Activated CD4-positive, alpha-beta memory T cell treated with anti-CD3 and anti-CD28 coated beads for 36 hours (primary cell): ENCODE measurements at regions not wholly inside any gene's neighbourhood (a gene's known extent, or its start where the extent isn't known, plus 50 kb on each side); places are given as distances from the start of the nearest gene placed in this dataset.

Experiments used
- CTCF ChIA-PET: fragments of 350-600 bp; sonication (Branson Sonifier 250); formaldehyde crosslinking; loops from one replicate; lab custom pipeline; 2021; ENCODE audit warnings: antibody characterized with exemption, inconsistent platforms; lab: Charles Lee
- POLR2A ChIA-PET: fragments of 350-600 bp; sonication (Branson Sonifier 250); formaldehyde crosslinking; loops from one replicate; lab custom pipeline; 2021; ENCODE audit warnings: antibody characterized with exemption; lab: Charles Lee
- DNase-seq: peaks from one replicate; pipeline ENCODE4 v3.0.0-alpha.2; 2020
- H3K27ac Mint-ChIP-seq: one replicate; pipeline ENCODE4 v1.8.0; 2021; ENCODE audit warnings: mixed read lengths
- H3K27me3 Mint-ChIP-seq: one replicate; pipeline ENCODE4 v1.8.0; 2021; ENCODE audit warnings: mixed read lengths
- H3K36me3 Mint-ChIP-seq: one replicate; pipeline ENCODE4 v1.8.0; 2021; ENCODE audit warnings: mixed read lengths
- H3K4me1 Mint-ChIP-seq: one replicate; pipeline ENCODE4 v1.8.0; 2021; ENCODE audit warnings: low read depth, mixed read lengths
- H3K4me3 Mint-ChIP-seq: one replicate; pipeline ENCODE4 v1.8.0; 2021; ENCODE audit warnings: mild to moderate bottlenecking, mixed read lengths
- H3K9me3 Mint-ChIP-seq: one replicate; pipeline ENCODE4 v1.8.0; 2021; ENCODE audit warnings: mixed read lengths
- intact Hi-C: fragments of 100-400 bp; cut with micrococcal nuclease; formaldehyde crosslinking; loops from one replicate; pipeline ENCODE4 v1.15.1; 2023

DNA sequence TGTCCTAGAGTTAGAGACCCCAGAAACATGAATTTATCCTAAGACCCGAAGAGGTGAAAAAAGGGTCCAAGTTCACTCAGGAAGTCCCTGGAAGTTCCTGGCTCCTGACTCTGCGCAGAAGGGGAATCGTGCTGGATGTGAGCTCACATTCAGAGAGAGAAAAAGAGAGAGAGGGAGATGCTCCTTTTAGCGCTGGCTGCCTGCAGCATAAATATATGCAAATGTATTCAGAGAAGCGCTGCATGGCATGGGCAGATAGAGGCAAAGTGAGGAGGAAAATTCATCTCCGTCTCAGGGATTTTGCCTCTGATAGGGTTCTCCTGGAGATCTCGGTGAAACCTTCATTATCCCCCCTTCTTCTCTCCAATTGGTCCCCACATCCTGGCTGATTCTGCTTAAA lies 517.2 kb downstream of the MN1 start:
- no peak for DNase-seq
- H3K9me3 Mint-ChIP-seq: peaks cover 10% of the 10 kb centered on the region
- H3K27ac Mint-ChIP-seq: no peak overlapping the region
- intact Hi-C loops: no loop called here
- no peaks in the 10 kb centered on the region for H3K4me1 Mint-ChIP-seq
- peaks cover 1% of the 10 kb centered on the region for H3K27me3 Mint-ChIP-seq
- H3K4me3 Mint-ChIP-seq: no peak overlapping the region
- ChIA-PET POLR2A (no interaction called here), CTCF (no interaction called here)
- H3K36me3 Mint-ChIP-seq: no peaks in the 10 kb centered on the region

DNA sequence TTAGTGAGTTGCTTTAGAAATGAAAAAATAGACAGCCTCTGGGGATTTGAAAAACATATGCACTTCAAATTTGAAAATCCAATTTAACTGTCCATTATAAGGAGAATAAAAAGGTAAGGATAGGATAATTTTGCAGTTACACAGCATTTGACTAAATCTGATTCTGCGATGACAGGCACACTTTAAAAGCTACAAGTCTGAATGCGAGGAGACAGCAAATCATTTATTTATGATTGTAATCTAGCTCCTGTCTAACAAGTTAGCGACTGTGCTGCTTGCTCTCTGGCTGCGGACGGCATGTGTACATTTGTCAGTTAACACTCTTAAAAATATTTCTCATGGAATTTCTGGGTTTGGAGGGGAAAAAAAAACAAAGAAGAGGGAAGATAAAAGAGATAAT lies 514.8 kb downstream of the MN1 start:
- no peak overlapping the region for H3K27ac Mint-ChIP-seq
- H3K4me3 Mint-ChIP-seq: no peak overlapping the region
- CTCF ChIA-PET: no interaction called here
- no peak for DNase-seq
- H3K27me3 Mint-ChIP-seq: no peaks in the 10 kb centered on the region
- intact Hi-C loops: no loop called here
- POLR2A ChIA-PET: no interaction called here
- H3K36me3 Mint-ChIP-seq: no peaks in the 10 kb centered on the region
- H3K4me1 Mint-ChIP-seq: no peaks in the 10 kb centered on the region
- peaks cover 10% of the 10 kb centered on the region for H3K9me3 Mint-ChIP-seq

DNA sequence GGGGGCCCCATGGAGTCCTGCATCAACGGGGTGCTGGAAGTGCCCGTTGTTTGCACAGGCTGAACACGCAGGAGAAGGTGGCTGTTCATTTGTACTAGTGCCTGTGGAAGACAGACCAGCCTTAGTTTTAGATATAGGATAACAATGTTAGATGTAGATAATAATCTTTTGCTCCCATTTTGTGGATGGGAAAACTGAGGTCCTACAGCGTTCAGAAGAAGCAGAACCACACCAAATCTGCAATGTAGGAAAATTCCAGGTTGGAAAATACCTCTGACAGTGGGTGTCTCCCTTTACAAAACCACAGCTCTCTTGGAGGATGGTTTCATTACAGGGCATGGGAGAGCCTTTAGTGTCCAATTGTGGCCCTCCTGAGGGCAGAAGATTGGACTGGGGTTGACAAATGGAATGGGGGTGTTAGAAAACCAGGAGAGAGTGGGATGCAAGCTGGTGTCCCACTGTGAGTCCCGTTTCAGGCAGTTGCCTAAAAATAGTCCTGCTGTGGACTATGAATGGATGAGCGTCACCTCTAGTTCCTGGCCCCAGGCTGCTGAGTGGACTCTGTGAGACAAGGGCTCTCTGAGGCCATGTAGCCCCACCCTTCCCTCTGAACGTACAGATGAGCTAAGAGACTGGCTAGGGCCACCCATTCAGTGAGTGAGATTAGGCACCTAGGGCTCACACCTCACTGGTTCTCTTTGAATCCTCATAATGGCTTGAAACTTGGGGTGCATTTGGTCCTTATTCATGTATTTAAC lies 508.8 kb downstream of the MN1 start:
- no peaks in the 10 kb centered on the region for H3K4me1 Mint-ChIP-seq

DNA sequence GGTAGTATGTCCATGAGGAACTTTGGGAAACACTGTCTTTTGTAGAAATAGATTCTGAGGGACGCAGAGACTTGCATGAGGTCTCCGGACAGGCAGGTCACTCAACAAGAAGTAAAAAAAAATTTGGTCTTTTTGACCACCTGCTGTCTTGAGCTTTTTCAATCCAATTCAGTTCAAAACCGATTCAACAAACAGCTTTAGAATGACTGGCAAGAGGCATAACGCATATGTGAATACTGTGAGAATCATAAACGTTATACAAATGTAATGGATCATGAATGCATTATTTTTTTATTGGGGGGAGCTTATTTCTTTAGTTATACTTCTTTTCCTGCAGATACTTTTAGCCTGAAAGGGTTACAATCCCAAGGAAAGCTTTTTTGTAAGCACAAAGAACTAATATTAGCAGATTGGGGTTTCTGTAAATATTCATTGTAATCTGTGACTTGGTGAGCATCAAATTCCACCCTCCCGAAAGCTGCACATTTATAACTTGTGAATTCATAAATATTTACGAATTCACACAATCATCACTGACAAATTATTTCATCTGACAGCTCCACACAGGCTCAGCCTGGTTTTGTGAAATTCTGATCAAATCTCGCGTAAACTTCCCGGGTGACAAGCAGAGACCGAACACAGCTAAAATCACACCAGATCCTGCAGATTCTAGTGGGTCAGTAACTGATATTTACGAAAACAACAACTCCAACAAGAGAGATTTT lies 507.7 kb downstream of the MN1 start:
- Mint-ChIP-seq H3K27me3 (peaks cover 19% of the 10 kb centered on the region), H3K9me3 (no peaks in the 10 kb centered on the region), H3K27ac (no peak overlapping the region), H3K4me1 (no peaks in the 10 kb centered on the region), H3K36me3 (no peaks in the 10 kb centered on the region), H3K4me3 (no peak overlapping the region)
- CTCF ChIA-PET: interaction anchor here (0.7 kb wide), 1 partner anchor 323 kb away, joined by 3 read pairs; no protein-coding TSS in a partner anchor
- POLR2A ChIA-PET: no interaction called here
- no peak for DNase-seq
- intact Hi-C loops: no loop called here

More for the DNA sequence above, 508.8 kb downstream of the MN1 start:
- Mint-ChIP-seq H3K27ac (no peak overlapping the region), H3K4me3 (no peak overlapping the region), H3K36me3 (no peaks in the 10 kb centered on the region), H3K27me3 (peaks cover 16% of the 10 kb centered on the region), H3K9me3 (no peaks in the 10 kb centered on the region)
- ChIA-PET CTCF (no interaction called here), POLR2A (no interaction called here)
- intact Hi-C loops: no loop called here
- no peak for DNase-seq

DNA sequence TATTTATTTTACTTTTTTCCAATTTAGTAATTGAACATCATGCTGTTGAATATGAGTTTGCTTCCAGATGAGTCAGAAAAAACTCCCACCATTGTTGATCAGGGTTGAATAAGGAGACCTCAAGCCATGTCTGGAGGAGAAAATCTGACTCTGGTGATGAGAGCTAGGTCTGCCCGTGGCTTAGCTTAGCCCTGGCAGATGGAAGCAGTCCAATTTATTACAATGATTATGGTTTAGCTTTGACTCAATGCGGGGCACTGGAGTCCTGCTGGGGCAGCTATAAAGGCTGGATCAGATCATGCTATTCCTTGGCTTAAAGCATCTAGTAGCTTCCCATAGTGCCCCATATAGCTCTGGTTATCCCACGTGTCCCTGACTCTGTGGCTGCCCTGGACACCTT lies 506.5 kb downstream of the MN1 start:
- intact Hi-C loops: no loop called here
- DNase-seq: no peak
- Mint-ChIP-seq H3K9me3 (no peaks in the 10 kb centered on the region), H3K27me3 (peaks cover 19% of the 10 kb centered on the region), H3K4me3 (no peak overlapping the region), H3K4me1 (no peaks in the 10 kb centered on the region), H3K27ac (no peak overlapping the region), H3K36me3 (no peaks in the 10 kb centered on the region)
- POLR2A ChIA-PET: no interaction called here
- CTCF ChIA-PET: no interaction called here

DNA sequence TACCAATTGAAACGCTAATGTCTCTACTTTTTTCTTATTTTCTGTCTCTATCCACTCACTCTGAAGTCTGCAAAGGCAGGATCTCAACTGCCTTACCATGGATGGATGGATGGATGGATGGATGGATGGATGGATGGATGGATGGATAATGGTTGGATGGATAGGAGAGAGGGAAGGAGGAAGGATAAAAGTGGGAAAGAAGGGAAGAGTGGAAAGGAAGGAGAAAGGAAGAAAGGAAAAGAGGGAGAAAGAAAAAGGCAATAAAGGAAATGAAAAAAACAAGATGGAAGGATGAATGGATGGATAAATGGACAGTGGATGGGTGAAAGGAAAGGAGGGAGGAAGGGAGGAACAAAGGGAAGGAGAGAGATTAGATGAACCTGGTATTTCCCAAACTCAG lies 506.0 kb downstream of the MN1 start:
- ChIA-PET CTCF (no interaction called here), POLR2A (no interaction called here)
- no peak for DNase-seq
- Mint-ChIP-seq H3K4me3 (no peak overlapping the region), H3K27ac (no peak overlapping the region), H3K9me3 (no peaks in the 10 kb centered on the region), H3K4me1 (no peaks in the 10 kb centered on the region), H3K36me3 (no peaks in the 10 kb centered on the region), H3K27me3 (peaks cover 19% of the 10 kb centered on the region)
- intact Hi-C loops: no loop called here

DNA sequence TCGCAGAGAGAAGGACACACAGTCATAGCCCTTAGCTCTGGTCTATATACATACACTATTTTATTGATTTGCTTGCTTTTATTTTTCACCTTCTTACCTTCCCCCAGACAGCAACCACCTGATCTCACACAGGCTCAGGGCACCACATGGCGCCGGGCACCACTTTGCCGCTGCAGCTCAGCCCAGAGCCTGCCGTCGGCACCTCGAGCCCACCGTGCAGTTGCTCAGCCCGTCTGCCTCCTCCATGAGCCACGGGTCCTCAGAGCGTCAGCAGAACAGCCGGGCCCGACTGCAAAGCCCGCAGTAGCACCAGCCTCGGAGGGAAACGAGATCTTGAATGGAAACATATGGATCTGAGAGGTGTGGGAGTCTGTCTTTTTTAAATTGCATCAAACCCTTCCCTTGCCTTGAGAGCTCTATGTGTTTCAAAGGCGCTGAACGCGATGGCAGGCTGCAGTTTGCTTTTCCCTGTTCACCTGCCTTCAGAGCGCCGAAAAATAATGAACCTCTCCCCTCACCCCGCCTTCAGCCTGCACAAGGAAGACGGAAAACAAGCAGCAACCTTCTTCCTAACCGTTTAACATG lies 505.4 kb downstream of the MN1 start:
- no peaks in the 10 kb centered on the region for H3K9me3 Mint-ChIP-seq
- POLR2A ChIA-PET: no interaction called here
- no peaks in the 10 kb centered on the region for H3K36me3 Mint-ChIP-seq
- intact Hi-C loops: no loop called here
- CTCF ChIA-PET: no interaction called here
- H3K4me1 Mint-ChIP-seq: no peaks in the 10 kb centered on the region
- H3K4me3 Mint-ChIP-seq: no peak overlapping the region
- no peak for DNase-seq
- H3K27ac Mint-ChIP-seq: no peak overlapping the region
- peaks cover 19% of the 10 kb centered on the region for H3K27me3 Mint-ChIP-seq

DNA sequence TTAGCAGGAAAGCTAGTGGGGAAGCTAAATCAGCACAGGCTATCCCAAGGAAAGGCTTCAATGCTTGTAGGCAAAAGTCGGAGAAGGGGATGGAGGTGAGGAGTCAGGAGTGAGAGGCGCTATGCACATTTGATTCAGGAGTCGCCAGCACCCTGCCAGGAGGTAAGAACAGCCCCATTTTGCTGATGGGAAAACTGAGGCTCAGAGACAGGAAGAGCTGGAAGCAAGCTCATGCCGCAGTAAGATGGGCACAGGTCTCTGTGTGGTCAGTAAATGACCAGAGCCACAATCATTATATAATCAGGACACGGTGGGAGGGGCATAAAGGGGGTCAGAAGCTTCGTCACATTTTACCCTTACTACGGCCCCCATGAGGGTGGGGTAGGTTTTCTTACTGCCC lies 504.4 kb downstream of the MN1 start:
- Mint-ChIP-seq H3K4me1 (no peaks in the 10 kb centered on the region), H3K27ac (no peak overlapping the region), H3K4me3 (no peak overlapping the region)

DNA sequence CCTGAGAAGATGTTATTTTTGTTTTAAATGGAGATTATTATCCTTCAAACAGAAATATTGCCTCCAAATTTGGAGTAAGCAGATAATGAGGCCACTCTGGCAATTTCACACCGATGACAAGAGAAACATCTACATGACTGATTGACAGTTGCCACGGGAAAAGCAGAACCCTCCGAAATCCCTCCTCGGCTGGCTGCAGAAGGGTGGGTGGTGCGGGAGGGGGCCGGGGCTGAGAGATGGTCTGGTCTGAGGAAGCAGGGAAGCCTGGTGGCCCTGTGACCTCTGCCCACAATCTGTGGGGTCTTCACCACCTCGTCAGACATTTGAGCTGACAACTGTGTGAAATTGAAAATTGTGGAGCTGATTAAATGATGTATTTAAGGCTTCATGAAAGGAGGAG lies 503.2 kb downstream of the MN1 start:
- intact Hi-C loops: no loop called here
- ChIA-PET CTCF (no interaction called here), POLR2A (no interaction called here)
- peaks cover 19% of the 10 kb centered on the region for H3K27me3 Mint-ChIP-seq
- no peaks in the 10 kb centered on the region for H3K36me3 Mint-ChIP-seq
- no peak overlapping the region for H3K27ac Mint-ChIP-seq
- no peak overlapping the region for H3K4me3 Mint-ChIP-seq
- no peaks in the 10 kb centered on the region for H3K4me1 Mint-ChIP-seq
- no peak for DNase-seq
- no peaks in the 10 kb centered on the region for H3K9me3 Mint-ChIP-seq

More for the DNA sequence above, 504.4 kb downstream of the MN1 start:
- intact Hi-C loops: no loop called here
- DNase-seq: no peak
- Mint-ChIP-seq H3K27me3 (peaks cover 19% of the 10 kb centered on the region), H3K9me3 (no peaks in the 10 kb centered on the region), H3K36me3 (no peaks in the 10 kb centered on the region)
- CTCF ChIA-PET: no interaction called here
- POLR2A ChIA-PET: no interaction called here

DNA sequence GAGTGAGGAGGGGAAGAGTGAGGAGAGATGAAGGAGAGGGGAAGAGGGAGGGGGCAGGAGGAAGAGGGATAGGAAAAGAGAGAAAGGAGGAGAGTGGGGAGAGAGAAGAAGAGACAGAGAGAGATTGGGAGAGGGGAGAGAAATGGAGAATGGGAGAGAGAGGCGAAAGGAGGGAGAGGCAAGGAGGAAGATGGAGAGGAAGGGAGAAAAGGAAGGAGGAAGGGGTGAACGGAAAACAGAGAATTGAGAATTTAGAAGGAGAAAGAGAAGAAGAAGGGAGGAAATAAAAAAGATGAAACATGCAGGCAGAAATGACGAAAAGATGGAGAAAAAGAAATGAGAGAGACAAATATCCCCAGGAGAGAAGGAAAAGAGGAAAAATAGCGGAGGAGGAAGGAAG lies 502.8 kb downstream of the MN1 start:
- Mint-ChIP-seq H3K36me3 (no peaks in the 10 kb centered on the region), H3K9me3 (no peaks in the 10 kb centered on the region), H3K27ac (no peak overlapping the region), H3K4me3 (no peak overlapping the region), H3K4me1 (no peaks in the 10 kb centered on the region), H3K27me3 (peaks cover 19% of the 10 kb centered on the region)
- intact Hi-C loops: no loop called here
- ChIA-PET POLR2A (no interaction called here), CTCF (no interaction called here)
- no peak for DNase-seq

DNA sequence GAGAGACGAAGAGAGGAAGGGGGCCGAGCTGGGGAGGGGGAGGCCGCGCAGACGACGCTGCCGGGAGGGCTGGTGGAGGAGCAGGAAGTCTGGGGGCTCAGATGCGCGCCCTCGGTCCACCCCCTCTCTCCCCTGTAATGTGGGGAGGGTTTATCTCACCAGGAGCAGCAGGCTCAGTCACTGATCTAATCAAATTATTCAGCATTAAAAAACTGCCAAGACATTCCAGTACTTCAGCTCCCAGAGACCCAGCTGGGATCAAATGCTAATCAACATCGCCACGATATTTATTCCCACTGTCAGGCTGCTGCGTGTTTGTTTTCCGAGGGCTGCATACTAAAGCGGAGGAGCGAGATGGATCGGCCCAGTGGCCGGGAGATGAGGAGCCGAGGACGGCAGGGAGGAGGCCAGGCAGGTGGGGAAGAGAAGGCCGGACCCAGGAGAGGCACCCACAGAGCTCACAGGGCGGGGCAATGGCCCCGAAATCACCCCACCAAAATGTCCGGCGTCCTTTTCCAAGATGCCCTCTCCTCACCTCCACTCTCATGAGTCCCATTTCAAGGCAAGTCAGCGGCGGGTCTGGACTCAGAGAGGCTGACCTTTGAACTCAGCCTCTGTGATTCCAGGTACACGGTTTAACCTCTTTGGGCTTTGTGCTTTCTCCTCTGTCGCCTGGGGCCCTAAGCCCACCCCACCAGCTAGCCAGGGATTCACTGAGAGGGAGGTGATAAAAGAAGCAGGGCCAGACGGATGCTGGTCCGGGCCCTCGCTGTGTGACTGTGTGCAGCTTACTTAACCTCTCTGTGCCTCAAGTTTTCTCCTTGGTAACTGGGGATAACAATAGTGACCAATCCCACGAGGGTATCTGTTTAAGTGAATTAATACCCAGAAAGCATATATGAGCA lies 502.1 kb downstream of the MN1 start:
- POLR2A ChIA-PET: no interaction called here
- H3K36me3 Mint-ChIP-seq: no peaks in the 10 kb centered on the region
- H3K27ac Mint-ChIP-seq: no peak overlapping the region
- H3K4me1 Mint-ChIP-seq: no peaks in the 10 kb centered on the region
- no peak for DNase-seq
- intact Hi-C loops: no loop called here
- CTCF ChIA-PET: no interaction called here
- peaks cover 19% of the 10 kb centered on the region for H3K27me3 Mint-ChIP-seq
- no peak overlapping the region for H3K4me3 Mint-ChIP-seq
- H3K9me3 Mint-ChIP-seq: no peaks in the 10 kb centered on the region
